ENCODE measurements at regions not wholly inside any gene's neighbourhood (a gene's known extent, or its start where the extent isn't known, plus 50 kb on each side); places are given as distances from the start of the nearest gene placed in this dataset.

DNA sequence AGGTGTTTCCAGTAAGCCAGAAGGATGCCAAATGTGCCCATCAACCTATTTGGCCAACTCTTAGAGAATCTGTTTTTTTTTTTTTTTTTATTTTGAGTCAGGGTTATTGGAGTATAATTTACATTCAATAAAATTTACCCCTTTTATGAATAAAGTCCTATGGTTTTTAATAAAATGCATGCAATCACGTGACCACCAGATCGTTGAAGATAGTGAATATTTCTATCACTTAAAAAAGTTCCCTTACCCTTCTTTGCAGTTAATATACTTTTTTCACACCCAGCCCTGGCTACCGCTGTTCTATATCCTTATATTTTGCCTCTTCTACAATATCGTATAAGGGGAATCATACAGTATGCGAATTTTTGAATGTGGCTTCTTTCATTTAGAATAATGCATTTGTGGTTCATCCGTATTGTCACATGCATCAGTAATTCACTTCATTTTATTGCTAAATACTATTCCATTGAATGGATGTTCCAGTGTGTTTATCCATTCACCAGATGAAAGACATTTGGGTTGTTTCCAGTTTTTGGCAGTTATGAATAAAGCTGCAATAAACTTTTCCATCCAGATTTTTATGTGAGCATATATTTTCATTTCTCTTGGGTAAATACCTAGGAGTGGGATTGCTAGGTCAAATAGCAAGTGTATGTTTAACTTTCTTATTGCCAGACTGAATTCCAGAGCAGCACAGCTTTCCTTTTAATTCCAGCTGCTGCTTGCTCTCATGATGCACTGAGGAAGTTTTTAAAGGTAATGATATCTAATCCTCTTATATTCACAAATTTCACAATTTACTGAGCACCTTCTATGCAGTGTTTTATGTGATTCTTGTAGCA lies 156.3 kb upstream of the NT5C1B start:
- Histone ChIP-seq H3K4me3 (ENCODE audit: low read depth, low read length) (no peak overlapping the region), H3K36me3 (ENCODE audit: control insufficient read depth, insufficient read depth, low read length) (no peaks in the 10 kb centered on the region), H3K27ac (ENCODE audit: low read depth, low read length) (no peak overlapping the region), H3K9ac (ENCODE audit: low read depth, low read length) (no peak overlapping the region), H3K4me1 (ENCODE audit: control insufficient read depth, insufficient read depth, low read length) (no peaks in the 10 kb centered on the region), H3K27me3 (ENCODE audit: control insufficient read depth, insufficient read depth, low read length) (no peaks in the 10 kb centered on the region), H3K9me3 (ENCODE audit: control insufficient read depth, insufficient read depth, low read length) (no peaks in the 10 kb centered on the region)

DNA sequence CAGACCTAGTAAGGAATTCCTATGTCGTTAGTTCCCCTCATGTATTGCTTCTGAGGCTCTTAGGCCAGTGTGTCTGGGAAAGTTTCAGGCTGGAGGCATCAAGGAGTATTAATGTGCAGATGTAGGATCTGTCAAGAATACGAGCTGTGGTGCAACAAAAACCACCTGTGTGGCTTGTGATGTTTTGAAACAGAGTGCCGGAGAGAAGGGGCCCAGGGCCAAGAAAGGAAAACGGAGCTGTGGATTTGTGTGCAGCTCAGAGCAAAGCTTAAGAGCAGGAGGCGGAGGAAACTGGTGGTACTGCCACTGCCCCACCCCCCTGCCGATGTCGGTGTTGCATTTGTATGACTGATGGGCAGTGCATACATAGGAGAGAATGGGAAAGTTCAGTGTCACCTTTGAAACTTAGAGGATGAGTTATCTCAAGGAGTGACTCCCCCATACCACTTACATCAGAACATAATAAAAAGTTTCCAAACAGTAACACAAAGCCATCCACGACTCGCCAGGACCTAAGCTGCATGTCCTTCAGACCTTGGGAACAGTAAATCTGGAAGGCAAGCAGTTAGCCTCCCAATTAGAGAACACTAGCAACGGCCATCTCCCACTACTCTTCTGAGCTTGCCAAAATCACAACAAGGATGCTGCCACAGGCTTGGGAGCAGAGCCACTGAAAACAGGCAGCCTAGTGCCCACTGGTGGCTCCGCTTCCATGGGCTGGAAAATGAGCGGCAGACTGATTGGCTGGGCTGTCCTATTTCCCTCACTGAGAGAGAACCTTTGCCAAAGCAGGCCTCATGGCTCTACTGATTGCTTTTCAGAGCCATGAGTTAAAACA lies 152.7 kb upstream of the NT5C1B start:
- Histone ChIP-seq H3K9ac (ENCODE audit: low read depth, low read length) (no peak overlapping the region), H3K27me3 (ENCODE audit: control insufficient read depth, insufficient read depth, low read length) (no peaks in the 10 kb centered on the region), H3K4me1 (ENCODE audit: control insufficient read depth, insufficient read depth, low read length) (no peaks in the 10 kb centered on the region), H3K27ac (ENCODE audit: low read depth, low read length) (no peak overlapping the region), H3K9me3 (ENCODE audit: control insufficient read depth, insufficient read depth, low read length) (no peaks in the 10 kb centered on the region), H3K4me3 (ENCODE audit: low read depth, low read length) (no peak overlapping the region), H3K36me3 (ENCODE audit: control insufficient read depth, insufficient read depth, low read length) (no peaks in the 10 kb centered on the region)

DNA sequence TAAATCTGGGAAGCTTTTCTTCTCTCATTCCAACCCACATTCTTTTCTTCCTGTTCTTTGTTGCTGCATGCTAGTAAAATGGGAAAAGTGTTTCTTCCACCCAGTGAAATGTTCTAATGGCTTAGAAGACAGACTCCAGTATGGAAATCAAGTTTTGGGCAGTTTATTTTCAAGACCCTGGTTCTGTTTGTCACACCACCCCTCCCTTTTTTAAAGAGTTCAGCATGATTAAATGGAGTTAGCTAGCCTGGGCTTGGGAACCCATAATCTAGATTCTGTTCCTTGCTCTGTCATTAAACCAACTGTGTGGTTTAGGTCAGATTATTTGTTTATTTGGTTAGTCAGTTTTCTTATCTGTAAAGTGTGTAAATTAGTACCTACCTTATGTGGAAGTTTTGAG lies 151.8 kb upstream of the NT5C1B start:
- Histone ChIP-seq H3K27me3 (ENCODE audit: control insufficient read depth, insufficient read depth, low read length) (no peaks in the 10 kb centered on the region), H3K9ac (ENCODE audit: low read depth, low read length) (no peak overlapping the region), H3K9me3 (ENCODE audit: control insufficient read depth, insufficient read depth, low read length) (no peaks in the 10 kb centered on the region), H3K4me1 (ENCODE audit: control insufficient read depth, insufficient read depth, low read length) (no peaks in the 10 kb centered on the region), H3K27ac (ENCODE audit: low read depth, low read length) (no peak overlapping the region), H3K4me3 (ENCODE audit: low read depth, low read length) (no peak overlapping the region), H3K36me3 (ENCODE audit: control insufficient read depth, insufficient read depth, low read length) (no peaks in the 10 kb centered on the region)

DNA sequence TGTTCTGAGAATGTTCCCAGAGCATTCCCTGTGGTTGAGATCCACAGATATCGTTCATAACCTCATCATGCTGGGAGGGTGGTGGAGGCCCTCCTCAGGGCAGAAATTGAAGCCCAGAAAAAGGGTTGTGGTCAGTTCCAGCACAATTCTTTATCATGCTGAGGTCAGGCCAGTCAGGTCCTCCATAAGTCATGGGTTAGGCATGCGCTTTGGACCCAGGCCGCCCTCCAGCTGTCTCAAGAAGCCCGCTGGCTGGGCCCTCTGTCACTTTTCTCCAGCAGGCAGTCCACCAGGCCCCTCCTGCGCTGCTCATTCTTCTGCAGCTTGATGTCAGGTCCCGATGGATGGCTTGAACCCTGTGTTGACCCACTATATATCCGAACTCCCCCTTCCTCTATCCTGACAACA lies 151.1 kb upstream of the NT5C1B start:
- Histone ChIP-seq H3K9me3 (ENCODE audit: control insufficient read depth, insufficient read depth, low read length) (no peaks in the 10 kb centered on the region), H3K36me3 (ENCODE audit: control insufficient read depth, insufficient read depth, low read length) (no peaks in the 10 kb centered on the region)

DNA sequence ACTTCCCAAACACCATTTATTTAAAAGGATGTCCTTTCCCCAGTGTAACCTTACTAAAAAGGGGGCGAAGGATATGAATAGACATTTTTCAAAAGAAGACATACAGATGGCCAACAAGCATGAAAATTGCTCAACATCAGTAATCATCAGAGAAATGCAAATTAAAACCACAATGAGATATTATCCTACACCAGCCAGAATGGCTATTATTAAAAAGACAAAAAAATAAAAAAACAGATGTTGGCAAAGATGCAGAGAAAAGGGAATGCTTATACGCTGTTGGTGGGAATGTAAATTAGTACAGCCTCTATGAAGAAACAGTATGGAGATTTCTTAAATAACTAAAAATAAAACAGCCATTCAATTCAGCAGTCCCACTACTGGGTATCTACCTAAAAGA lies 142.3 kb upstream of the NT5C1B start:
- H3K4me3 ChIP-seq (ENCODE audit: low read depth, low read length), result no peak overlapping the region
- no peaks in the 10 kb centered on the region for H3K4me1 ChIP-seq (ENCODE audit: control insufficient read depth, insufficient read depth, low read length)
- no peak overlapping the region for H3K9ac ChIP-seq (ENCODE audit: low read depth, low read length)
- no peaks in the 10 kb centered on the region for H3K27me3 ChIP-seq (ENCODE audit: control insufficient read depth, insufficient read depth, low read length)
- no peaks in the 10 kb centered on the region for H3K9me3 ChIP-seq (ENCODE audit: control insufficient read depth, insufficient read depth, low read length)
- no peak overlapping the region for H3K27ac ChIP-seq (ENCODE audit: low read depth, low read length)
- H3K36me3 ChIP-seq (ENCODE audit: control insufficient read depth, insufficient read depth, low read length), result no peaks in the 10 kb centered on the region

More for the DNA sequence above, 151.1 kb upstream of the NT5C1B start:
- H3K4me3 ChIP-seq (ENCODE audit: low read depth, low read length), result no peak overlapping the region
- H3K4me1 ChIP-seq (ENCODE audit: control insufficient read depth, insufficient read depth, low read length), result no peaks in the 10 kb centered on the region
- H3K27me3 ChIP-seq (ENCODE audit: control insufficient read depth, insufficient read depth, low read length), result no peaks in the 10 kb centered on the region
- no peak overlapping the region for H3K9ac ChIP-seq (ENCODE audit: low read depth, low read length)
- no peak overlapping the region for H3K27ac ChIP-seq (ENCODE audit: low read depth, low read length)

DNA sequence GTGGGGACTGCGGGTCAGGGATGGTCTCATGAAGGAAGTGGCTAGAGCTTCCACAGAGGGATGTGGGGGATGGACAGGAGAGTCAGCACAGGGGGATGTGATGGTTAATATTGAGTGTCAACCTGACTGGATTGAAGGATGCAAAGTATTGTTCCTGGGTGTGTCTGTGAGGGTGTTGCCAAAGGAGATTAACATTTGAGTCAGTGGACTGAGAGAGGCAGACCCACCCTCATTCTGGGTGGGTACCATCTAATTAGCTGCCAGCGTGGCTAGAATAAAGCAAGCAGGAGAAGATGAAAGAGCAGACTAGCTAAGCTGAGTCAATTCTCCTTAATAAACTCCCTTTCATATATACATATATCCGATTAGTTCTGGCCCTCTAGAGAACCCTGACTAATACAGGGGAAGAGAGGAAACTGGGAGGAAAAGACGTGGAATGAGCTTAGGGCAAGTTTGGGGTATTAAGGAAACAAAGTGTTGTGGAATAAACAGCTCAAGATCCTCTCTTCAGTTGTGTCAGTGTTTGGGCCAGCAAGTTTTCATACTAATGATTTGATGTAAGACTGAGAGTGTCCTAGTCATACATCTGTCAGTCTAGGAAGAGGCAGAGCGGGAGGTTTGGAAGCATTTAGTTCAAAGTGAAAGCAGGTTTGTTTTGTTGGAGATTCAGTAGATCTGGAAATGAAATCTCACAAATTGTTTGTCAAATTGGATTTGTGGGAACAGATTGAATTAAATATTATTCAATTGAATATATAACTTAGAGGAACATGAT lies 135.2 kb upstream of the NT5C1B start:
- no peaks in the 10 kb centered on the region for H3K4me1 ChIP-seq (ENCODE audit: control insufficient read depth, insufficient read depth, low read length)
- H3K9ac ChIP-seq (ENCODE audit: low read depth, low read length), result no peak overlapping the region
- H3K27ac ChIP-seq (ENCODE audit: low read depth, low read length), result no peak overlapping the region
- no peaks in the 10 kb centered on the region for H3K27me3 ChIP-seq (ENCODE audit: control insufficient read depth, insufficient read depth, low read length)
- no peaks in the 10 kb centered on the region for H3K9me3 ChIP-seq (ENCODE audit: control insufficient read depth, insufficient read depth, low read length)
- no peaks in the 10 kb centered on the region for H3K36me3 ChIP-seq (ENCODE audit: control insufficient read depth, insufficient read depth, low read length)
- H3K4me3 ChIP-seq (ENCODE audit: low read depth, low read length), result no peak overlapping the region

DNA sequence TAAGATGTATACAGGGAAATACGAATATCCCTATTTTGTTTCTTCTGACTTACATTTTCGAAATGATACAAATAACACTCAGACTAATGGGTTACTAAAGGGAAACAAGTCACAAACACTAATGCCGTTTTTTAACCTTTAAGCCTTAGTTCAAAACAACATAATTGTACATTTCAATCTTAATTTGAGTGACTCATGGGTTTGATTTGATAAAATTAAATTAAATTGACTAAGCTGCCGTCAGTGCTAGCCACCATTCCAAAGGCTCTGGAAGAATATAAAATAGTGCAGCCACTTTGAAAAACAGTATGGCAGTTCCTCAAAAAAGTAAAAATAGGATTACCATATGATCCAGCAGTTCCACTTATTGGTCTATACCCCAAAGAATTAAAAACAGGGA lies 133.8 kb upstream of the NT5C1B start:
- Histone ChIP-seq H3K27me3 (ENCODE audit: control insufficient read depth, insufficient read depth, low read length) (no peaks in the 10 kb centered on the region), H3K27ac (ENCODE audit: low read depth, low read length) (no peak overlapping the region), H3K36me3 (ENCODE audit: control insufficient read depth, insufficient read depth, low read length) (no peaks in the 10 kb centered on the region), H3K9ac (ENCODE audit: low read depth, low read length) (no peak overlapping the region), H3K9me3 (ENCODE audit: control insufficient read depth, insufficient read depth, low read length) (no peaks in the 10 kb centered on the region), H3K4me1 (ENCODE audit: control insufficient read depth, insufficient read depth, low read length) (no peaks in the 10 kb centered on the region), H3K4me3 (ENCODE audit: low read depth, low read length) (no peak overlapping the region)

DNA sequence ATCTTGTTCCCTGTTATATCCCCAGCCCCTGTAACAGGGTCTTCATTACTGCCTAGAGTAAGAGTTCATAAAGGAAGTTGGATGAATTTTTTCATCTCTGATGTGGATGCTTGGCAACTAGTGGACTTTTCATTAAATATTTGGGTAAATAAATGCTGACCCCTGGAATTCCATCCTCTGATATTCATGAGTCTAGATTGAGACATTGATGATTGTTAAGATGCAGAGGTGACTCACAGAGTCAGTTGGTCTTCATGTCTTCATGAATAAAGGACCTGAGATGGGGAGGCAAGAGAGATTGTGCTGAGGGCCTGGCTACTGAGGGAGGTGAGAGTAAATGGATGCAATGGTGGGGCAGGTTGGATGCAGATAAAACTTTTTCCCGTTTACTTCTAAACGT lies 132.7 kb upstream of the NT5C1B start:
- H3K4me1 ChIP-seq (ENCODE audit: control insufficient read depth, insufficient read depth, low read length), result no peaks in the 10 kb centered on the region
- no peaks in the 10 kb centered on the region for H3K27me3 ChIP-seq (ENCODE audit: control insufficient read depth, insufficient read depth, low read length)
- H3K9me3 ChIP-seq (ENCODE audit: control insufficient read depth, insufficient read depth, low read length), result no peaks in the 10 kb centered on the region
- H3K36me3 ChIP-seq (ENCODE audit: control insufficient read depth, insufficient read depth, low read length), result no peaks in the 10 kb centered on the region
- H3K9ac ChIP-seq (ENCODE audit: low read depth, low read length), result no peak overlapping the region
- no peak overlapping the region for H3K27ac ChIP-seq (ENCODE audit: low read depth, low read length)
- H3K4me3 ChIP-seq (ENCODE audit: low read depth, low read length), result no peak overlapping the region

DNA sequence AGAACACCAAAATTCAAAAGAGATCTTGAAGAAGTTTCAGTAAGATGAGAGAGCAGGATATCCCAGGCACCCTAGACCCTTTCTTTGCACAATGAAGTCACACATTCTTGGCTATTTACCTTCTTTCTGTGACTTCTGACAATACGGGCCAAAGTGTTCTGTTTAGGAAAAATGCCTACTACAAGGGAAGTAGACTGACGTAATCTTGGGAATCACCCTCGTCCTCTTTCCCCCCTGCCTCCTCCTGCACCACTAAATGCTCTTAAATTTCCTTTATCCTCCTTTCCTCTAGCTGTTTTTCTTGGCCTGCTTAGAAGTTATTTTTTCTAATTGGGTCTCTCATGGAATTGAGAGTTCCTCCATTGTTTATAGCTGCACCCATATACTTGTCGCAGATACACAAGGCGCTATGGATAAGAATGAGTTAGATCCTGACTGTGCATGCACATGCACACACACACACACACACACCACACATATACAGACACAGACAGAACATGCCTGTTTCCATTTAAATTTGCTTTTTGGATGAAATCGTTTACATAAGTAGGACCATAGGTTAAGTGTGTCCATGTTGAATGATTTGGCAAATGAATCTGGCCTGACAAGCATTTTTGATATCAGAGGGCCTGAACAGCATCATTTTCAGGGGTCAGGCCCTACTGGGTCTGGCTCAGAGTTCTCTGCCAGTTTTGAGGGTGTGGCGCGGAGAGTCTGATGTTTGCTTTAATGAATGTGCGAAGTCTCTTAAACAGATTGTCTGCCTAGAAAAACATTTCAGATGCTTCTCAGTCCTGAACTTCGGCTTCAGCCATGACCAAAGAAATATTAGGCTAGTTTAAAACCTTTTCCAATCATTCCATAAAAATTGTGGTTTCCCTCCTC lies 131.9 kb upstream of the NT5C1B start:
- Histone ChIP-seq H3K36me3 (ENCODE audit: control insufficient read depth, insufficient read depth, low read length) (no peaks in the 10 kb centered on the region), H3K4me3 (ENCODE audit: low read depth, low read length) (no peak overlapping the region), H3K4me1 (ENCODE audit: control insufficient read depth, insufficient read depth, low read length) (no peaks in the 10 kb centered on the region), H3K27ac (ENCODE audit: low read depth, low read length) (no peak overlapping the region), H3K9me3 (ENCODE audit: control insufficient read depth, insufficient read depth, low read length) (no peaks in the 10 kb centered on the region), H3K9ac (ENCODE audit: low read depth, low read length) (no peak overlapping the region), H3K27me3 (ENCODE audit: control insufficient read depth, insufficient read depth, low read length) (no peaks in the 10 kb centered on the region)

Data from HUES48 (cell line).